Cardiac septum (tissue), 1 donor: ENCODE measurements at regions not wholly inside any gene's neighbourhood (a gene's known extent, or its start where the extent isn't known, plus 50 kb on each side); places are given as distances from the start of the nearest gene placed in this dataset.

Source experiments
- DNase-seq: peaks from one replicate; pipeline ENCODE4 v3.0.0-alpha.2; 2020; ENCODE audit warnings: low spot score
- intact Hi-C: fragments of 100-400 bp; cut with DNase I; formaldehyde crosslinking; loops from one replicate; pipeline ENCODE4 v1.14.0; 2022
- donor health status: DM: no; HTN: no; CAD: no.

DNA sequence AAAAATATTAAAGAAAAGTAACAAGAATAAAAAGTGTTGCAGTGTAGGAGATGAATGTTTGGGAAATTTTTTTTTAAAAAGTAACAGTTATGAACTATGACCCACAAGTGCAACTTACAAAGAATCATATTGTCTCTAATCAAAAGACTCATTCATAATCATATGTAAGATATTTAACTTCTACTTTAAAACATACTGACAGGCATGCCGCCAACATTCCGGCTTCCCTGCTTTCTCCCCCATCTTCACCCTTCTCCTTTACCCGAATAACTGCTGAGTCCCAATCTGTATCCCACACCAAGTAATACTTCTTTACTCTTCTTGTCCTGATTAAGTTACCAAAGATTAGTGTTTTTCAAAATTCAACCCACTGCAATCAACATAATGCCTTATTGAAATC, 598.8 kb upstream of the FRG1 start:
- intact Hi-C loops = no loop called here
- no peak for DNase-seq

DNA sequence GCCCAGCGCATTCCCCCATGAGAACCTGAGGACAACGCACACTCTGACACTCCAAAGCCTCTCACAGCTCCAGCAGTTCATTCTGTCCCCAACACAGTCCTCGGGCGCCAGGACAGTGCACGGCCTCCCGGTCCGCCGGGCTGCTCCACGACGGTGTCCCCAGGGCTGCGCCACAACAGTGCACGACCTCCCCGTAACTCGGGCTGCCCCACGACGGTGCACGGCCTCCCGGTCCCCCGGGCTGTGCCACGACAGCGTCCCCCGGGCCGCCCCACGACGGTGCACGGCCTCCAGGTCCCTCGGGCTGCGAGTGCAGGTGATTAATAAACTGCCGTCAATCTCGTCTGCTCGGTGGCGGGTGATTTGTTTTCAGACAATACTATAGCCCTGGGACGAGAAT, 585.1 kb upstream of the FRG1 start:
- intact Hi-C loops = no loop called here

DNA sequence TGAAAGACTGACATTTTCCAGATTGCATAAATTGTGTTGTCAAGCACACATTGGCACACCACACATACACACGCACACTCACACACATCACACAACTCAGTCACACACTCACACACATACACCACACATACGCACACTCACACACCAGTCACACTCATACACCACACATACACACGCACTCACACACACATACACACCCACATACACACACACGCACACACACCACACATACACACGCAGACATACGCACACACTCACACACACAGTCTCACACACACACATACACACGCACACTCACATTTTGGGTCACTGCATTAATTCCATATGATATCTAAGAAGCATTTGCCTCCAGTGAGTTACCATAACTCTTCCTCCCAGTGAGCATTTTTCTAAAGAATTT, 578.3 kb upstream of the FRG1 start:
- DNase-seq = no peak
- intact Hi-C loops = no loop called here

More for the DNA sequence above, 585.1 kb upstream of the FRG1 start:
- no peak for DNase-seq

DNA sequence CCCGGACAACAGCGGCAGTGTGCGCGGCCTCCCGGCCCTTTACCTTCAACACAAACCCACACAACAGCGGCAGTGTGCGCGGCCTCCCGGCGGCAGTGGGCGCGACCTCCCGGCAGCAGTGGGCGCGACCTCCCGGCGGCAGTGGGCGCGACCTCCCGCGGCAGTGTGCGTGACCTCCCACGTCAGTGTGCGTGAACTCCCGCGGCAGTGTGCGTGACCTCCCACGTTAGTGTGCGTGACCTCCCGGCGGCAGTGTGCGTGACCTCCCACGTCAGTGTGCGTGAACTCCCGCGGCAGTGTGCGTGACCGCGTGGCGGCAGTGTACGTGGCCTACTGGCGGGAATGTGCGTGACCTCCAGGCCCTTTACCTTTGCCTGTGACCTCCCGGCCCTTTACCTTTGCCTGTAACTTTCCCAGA, 576.6 kb upstream of the FRG1 start:
- DNase-seq = no peak
- intact Hi-C loops = no loop called here

DNA sequence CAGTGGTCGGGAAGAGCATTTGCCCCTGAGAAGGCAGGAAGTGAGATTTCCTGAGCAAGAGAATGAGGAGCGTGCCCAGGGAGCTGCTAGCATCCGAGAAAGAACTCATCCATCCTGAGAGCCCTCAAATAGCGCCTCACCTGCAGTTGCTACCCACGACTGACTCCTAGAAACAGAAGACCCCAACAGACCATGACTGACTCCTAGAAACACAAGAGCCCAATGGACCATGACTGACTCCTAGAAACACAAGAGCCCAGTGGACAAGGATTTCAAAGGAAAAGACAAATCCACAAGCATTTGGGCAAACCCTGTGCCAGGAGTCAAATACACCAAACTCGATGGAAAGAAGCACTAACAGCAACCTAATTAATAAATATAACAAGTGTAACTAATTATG, 575.2 kb upstream of the FRG1 start:
- no peak for DNase-seq
- intact Hi-C loops = no loop called here

DNA sequence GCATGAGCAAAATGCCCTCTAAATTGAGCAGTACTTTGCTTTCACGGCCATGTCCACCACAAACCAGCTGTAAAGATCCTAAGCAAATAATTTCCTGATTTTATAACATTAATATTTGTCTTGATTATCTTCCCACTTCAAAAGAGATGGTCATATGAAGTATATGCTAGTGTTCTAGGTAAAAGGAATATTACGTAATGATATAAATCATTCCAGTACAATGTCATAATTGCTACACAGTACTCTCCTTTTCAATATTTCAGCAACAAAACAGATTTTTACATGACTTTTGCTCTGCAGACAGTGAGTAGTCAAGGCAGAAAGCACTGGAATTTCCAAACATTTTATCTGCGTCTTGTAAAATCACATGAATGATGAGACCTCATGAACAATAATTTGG, 572.8 kb upstream of the FRG1 start:
- intact Hi-C loops = no loop called here
- DNase-seq = no peak

DNA sequence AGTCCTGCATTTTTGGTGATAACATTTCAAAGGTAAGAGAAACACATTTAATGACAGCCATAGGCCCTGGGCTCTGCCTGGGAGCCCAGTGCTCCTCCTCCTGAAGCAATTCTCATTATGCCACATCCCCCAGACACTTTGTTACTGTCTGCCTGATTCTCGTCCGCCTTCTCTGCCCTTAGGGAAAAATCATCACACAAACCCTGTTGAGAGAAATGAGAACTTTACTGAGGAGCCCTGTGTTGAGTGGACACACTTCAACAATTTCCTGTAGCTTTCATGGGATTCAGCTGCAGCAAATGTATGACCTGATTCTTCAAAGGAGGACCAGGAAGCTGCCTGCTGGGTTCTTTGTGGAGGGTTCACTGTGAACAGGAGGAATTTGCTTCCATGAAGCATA, 566.5 kb upstream of the FRG1 start:
- no peak for DNase-seq

DNA sequence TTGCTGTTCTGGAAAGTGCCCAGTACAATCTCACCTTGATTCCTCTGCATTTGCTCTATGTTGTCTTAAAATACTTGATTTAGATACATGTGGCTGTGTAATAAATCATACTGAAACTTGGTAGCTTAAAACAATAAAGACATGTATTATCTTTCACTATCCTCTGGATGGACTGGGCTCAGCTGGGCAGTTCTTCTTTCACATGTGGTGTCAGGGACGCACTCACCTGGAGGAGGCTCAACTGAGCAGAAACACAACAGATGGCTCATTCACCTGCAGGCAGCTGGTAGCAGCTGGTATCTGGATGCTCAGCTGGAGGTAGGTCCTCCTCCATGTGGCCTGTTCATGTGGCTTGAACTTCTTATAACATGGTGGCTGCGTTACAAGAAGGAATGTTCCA, 563.8 kb upstream of the FRG1 start:
- DNase-seq = no peak
- intact Hi-C loops = no loop called here

More for the DNA sequence above, 566.5 kb upstream of the FRG1 start:
- intact Hi-C loops = no loop called here

DNA sequence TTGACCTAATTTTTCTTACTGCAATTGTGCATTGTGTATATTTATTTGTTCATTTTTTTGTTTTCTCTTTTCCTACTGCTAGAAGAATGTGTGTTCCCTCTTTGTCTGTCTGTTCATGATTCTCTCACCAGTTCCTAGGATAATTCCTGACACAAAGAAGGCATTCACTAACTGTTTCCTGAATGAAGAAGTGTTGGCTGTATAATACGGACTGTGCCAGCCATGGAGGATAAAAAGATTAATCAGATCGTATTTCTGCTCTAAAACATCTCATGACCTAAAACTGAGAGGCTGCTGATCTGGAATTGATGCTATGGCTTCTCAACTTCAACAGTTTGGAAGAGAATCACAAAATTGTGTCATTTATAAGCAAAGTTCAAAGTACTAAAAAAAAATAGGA, 563.1 kb upstream of the FRG1 start:
- intact Hi-C loops = no loop called here
- DNase-seq = no peak

DNA sequence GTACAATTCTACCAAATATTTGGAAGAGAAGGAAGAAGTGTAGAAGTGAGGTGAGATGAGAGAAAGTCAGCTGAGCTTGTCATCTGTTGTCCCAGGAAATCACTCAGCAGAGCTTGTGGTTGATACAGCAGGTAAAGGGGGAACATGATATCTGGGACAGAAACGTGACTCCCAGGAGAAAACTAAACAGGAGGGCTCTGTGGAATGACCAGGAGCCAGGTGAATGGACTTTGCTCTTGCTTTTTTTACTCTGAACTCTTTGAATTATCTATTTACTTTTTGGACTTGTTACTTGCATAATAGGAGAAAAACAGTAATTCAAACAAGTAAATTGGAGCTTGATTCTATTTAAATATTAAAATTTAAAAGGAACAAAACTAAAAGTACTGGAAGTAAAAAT, 555.6 kb upstream of the FRG1 start:
- no peak for DNase-seq
- intact Hi-C loops = no loop called here

DNA sequence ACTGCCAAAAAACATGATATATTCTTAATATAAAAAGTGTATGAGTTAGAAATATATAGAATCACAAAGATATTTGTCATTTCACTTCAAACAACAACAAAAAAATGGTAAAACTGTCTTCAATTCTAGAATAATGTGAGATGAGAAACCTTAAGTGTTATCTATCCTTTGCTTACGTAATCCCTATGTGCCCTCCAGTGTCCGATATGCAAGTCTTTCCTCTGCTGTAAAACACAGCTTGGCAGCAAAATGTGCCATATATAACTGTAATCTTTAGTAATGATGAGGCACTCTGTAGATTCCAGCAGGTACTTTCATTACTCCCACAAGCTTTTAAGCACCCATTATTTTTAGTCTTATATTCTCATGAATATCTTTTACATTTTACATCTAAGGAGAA, 555.1 kb upstream of the FRG1 start:
- DNase-seq = no peak
- intact Hi-C loops = no loop called here

DNA sequence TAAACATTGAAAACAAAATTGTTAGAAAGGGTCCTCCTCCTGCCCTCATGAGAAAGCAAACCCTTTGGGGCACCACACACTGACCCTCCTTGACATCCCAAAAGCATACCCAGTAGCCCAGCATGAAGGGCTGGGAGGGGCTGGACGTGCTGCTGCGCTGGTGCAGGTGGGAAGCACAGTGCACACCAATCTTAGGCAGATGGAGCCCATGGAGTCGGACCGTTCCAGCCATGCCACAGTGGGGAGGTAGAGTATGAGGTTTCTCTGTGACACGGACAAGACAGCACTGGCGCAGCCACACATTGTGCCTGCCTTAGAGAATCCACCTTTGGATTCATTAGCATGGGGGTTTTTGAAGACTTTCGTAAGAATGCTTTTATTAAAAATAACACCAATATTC, 544.2 kb upstream of the FRG1 start:
- intact Hi-C loops = no loop called here
- DNase-seq = no peak

DNA sequence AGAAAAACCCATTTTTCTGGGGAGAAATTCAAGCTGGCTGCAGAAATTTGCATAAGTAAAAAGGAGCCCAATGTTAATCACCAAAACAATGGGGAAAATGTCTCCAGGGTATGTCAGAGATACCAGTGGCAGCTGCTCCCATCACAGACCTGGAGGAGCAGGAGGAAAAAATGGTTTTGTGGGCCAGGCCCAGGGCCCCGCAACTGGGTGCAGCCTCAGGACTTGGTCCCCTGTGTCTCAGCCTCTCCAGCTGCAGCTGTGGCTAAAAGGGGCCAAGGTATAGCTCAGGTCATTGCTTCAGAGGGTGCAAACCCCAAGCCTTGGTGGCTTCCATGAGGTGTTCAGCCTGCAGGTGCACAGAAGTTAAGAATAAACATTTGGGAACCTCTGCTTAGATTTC, 536.4 kb upstream of the FRG1 start:
- DNase-seq = no peak
- intact Hi-C loops = no loop called here

DNA sequence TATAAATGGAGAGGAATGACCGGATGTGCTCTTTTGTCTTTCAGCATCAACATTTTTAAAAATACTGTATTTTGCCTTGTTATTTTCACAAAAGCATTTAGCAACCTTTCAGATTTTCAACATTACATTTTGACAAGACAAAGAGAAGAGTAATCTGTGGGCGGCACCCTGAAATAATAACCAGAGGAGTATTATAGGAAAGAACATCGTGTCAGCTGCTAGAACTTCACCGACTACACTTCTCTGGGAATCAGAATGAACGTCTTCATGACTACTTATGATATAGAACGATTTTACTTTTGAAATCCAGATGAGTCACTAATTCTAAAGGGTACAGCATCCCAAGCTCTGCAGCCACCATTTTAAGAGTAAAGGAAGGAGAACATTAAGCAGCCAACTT, 531.5 kb upstream of the FRG1 start:
- intact Hi-C loops = no loop called here
- no peak for DNase-seq

DNA sequence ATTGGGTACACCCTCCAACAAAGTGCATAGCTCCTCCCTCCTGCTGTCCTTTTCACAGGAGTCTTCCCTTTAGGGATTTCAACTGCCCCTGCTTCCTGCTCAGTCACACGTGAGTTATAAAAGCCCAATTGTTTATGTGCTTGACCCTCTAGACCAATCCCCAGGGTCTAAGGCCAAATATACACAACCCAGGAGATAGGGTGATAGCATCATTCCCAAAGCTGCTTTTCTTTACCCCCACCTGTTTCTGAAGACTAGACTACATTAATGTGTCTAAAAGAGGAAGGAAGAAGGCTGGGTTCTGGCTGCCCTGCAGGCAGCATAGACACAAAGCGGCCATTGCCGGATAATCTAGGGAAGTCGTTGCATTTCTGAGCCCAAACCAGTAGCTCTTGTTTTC, 526.7 kb upstream of the FRG1 start:
- DNase-seq = no peak
- intact Hi-C loops = no loop called here

DNA sequence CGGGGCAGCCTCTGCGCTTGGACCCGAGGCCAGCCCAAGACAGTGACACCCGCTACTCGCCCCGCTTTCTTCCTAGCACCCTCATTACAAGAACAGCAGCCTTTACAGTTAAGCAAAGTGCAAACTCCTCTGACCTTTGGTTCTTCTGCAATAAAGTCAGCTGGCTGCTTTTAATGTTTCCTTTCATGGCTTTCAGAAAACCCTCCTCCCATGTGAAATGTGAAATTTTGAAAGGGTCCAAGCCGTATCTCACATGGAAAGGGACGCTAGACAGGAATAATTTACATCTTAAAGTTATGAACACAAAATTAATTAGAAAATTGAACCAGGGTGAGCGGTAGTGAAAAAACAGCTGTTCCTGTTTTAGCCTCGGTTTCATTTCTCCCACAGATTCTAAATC, 520.1 kb upstream of the FRG1 start:
- intact Hi-C loops = no loop called here
- no peak for DNase-seq

DNA sequence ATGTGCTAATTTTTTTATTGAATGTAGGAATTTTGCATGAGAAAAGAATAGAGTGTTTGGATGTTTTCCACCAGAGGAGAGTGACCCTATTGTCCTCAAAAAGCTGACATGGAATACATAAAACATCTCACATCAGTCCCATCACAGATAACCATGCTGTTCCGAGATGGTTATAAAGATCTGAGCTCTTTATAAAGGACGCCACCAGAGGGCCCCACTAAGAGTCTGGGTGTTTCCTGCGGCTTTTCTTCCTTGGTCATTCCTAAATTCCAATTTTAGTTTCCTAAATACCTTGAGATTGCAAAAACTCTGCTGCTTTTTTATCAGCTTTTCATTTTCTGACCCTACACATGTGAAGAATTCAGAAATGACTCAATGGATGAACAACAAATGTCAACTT, 504.5 kb upstream of the FRG1 start:
- no peak for DNase-seq
- intact Hi-C loops = loop anchor here (5.0 kb wide), 1 partner anchor 356 kb away; no protein-coding TSS in a partner anchor

DNA sequence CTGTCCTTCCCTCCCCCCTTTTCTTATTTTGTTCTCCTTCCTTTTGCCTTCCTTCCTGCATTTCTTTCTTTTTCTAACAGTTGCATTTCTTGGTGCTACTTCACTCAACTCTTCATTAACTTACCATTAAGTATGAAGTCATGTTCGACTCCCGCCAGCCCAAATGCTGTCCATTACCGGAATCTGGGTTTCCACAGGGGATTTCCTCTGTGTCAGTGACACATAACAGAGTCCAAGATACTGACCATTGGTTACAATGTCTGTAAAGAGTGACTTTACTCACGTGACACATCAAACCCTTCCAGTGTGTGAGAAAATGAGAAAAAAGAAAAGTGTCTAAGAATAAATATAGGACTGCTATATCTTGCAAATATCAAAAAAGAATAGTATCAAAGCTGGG, 500.0 kb upstream of the FRG1 start:
- DNase-seq = no peak
- intact Hi-C loops = no loop called here

DNA sequence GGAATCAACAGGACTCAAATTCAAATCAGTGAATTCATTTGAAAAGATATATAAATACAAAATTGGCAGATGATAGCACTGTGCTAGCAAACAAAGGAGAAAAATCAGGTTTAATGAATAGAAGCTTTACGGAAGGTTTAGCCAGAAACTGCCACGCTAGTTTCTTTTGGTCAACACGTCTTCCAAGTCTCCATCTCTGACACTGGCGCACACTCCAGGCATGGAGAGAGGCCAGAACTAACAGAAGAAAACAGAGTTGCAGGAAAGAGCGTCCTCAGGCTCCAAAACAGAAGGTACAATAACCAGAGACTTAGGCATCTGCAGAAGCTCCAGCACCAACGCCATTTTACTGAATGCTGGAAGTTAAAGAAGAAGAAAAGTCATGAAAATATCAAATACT, 497.3 kb upstream of the FRG1 start:
- intact Hi-C loops = no loop called here

DNA sequence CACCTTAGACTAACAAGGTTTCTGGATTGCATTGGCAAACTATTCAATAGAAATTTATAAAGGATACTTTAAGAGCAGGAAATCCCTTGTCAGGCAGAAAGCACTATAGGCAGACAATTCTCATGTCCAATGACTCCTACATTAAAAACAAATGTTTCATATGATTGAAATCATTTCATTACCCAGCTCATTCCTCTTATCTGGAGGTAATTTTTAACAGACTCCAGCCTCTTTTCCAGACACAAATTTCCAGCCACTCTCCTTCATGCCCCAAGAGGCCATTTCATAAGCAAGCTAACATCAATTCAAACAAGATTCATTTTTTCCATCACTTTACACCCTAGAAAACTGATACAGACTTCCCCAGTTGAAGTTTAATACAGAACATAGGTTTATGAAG, 495.1 kb upstream of the FRG1 start:
- intact Hi-C loops = no loop called here
- DNase-seq = no peak

More for the DNA sequence above, 497.3 kb upstream of the FRG1 start:
- no peak for DNase-seq

DNA sequence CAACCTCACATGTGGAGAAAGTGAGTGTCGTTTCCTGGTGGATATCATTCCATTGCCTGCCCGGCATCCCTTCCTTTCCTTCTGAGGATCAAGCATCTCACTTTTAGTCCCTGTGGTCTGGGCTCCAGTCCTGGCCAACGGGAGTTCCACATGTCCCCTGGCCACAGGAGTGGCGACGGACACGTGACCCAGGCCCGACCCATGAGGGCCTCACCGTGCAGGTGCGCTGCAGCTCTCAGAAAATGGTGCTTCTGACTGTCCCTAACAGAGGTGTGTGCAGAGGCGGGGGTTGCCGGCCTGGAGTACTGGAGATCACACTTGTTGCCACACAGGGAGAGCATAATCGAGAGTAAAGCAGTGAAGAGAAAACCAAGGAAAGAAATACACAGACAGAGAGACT, 476.9 kb upstream of the FRG1 start:
- DNase-seq = no peak
- intact Hi-C loops = no loop called here

DNA sequence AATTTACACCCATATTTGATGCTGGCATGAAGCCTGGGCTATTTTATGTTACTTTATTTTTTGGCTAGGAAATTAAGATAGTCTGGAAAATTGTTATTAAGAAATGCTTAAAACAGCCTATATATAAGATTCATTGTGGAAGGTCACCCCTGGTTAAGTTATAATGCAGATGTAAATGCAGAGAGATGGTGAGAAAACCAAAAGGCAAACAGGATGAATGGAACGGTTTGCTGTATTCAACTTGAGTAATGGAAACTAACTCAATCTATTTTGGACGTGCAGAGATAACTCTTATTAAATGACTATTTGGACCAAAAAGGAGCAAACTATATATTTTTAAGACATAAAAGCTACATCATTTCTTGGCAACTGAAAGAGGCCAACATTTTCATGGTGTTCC, 446.3 kb upstream of the FRG1 start:
- intact Hi-C loops = no loop called here
- no peak for DNase-seq

DNA sequence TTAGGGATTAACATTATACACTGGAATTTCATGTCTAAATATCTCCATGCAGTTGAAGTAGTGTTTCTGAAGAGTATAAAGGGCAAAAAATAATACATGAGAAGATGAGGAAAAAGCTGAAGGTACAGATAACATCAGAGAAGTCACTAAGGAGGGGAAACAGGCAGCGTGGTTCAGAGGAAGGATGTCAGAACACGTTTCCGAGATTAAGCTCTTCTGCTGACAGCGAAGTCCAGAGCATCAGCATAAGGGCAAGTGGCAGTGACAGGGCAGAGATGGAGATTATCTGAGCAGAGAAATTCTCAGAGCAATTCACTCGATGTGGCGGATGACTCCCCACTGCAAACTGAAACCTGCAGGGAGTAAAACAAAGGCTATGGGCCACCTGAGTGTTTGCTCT, 443.2 kb upstream of the FRG1 start:
- no peak for DNase-seq
- intact Hi-C loops = no loop called here
